ENCODE measurements at regions not wholly inside any gene's neighbourhood (a gene's known extent, or its start where the extent isn't known, plus 50 kb on each side); places are given as distances from the start of the nearest gene placed in this dataset.

DNA sequence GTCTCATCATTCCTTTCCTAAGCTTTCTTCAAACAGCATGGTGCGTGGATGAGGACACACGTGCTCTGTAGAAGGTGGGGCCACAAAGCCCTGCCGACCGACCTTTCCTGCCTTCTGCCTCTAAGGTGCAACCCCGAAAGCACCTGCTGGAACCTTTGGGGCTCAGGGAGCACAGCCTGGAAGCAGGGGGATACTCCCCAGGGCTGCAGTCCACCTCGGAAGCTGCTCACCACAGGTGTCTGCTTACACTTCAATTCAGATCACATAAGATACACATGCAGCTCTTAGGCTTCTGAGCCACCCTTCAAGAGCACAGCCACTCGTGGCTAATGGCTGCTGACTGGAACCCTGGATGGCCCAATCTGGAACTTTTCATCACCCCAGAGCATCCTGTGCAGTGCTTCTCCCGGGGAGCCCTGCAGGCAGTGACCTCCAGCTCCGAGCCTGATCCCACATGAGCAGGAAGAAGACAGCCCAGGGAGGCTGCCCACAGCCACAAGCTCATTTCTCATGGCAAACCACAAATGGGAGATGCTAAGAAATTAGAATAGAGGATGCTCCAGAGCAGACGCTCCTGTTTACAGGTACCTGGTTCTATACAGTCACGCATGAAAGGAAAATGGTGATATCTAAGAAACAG is 162.3 kb upstream of the FOXF1 start:
- TF ChIP-seq, protein P1, sequence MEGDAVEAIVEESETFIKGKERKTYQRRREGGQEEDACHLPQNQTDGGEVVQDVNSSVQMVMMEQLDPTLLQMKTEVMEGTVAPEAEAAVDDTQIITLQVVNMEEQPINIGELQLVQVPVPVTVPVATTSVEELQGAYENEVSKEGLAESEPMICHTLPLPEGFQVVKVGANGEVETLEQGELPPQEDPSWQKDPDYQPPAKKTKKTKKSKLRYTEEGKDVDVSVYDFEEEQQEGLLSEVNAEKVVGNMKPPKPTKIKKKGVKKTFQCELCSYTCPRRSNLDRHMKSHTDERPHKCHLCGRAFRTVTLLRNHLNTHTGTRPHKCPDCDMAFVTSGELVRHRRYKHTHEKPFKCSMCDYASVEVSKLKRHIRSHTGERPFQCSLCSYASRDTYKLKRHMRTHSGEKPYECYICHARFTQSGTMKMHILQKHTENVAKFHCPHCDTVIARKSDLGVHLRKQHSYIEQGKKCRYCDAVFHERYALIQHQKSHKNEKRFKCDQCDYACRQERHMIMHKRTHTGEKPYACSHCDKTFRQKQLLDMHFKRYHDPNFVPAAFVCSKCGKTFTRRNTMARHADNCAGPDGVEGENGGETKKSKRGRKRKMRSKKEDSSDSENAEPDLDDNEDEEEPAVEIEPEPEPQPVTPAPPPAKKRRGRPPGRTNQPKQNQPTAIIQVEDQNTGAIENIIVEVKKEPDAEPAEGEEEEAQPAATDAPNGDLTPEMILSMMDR (IDR thresholded peaks at IDR 0.05; ENCODE audit: low read depth, low read length, poor library complexity, severe bottlenecking), result no peak
- no peak for TF ChIP-seq EZH2phosphoT487 (IDR thresholded peaks at IDR 0.05; ENCODE audit: borderline replicate concordance, low read length)

Measured in DOHH2 (cell line).